Kasumi-1 (cell line): ENCODE measurements at regions not wholly inside any gene's neighbourhood (a gene's known extent, or its start where the extent isn't known, plus 50 kb on each side); places are given as distances from the start of the nearest gene placed in this dataset.

Experiments used
- DNase-seq, 2 experiments: peaks; one replicate each; lab custom pipeline; 2025; lab: John Stamatoyannopoulos, UW

DNA sequence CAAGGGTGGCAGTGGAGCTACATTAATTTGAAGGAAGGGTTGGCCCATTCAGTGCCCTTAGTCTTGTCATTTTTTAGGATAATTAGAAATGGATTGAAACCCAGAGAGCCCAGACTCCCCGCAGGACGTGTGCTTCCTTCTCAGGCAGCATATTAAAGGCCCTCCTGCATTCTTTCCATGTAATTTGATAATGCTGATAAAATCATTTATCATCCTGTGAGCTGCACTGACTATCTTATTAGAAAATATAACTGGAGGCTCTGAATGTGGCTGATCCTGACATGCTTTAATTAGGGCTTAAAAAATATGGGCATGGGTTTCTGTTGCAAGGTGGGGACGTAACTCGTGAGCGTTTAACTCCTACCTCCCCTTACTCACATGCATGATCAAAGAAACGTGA lies 148.1 kb downstream of the ACKR3 start:
- DNase-seq = no peak

DNA sequence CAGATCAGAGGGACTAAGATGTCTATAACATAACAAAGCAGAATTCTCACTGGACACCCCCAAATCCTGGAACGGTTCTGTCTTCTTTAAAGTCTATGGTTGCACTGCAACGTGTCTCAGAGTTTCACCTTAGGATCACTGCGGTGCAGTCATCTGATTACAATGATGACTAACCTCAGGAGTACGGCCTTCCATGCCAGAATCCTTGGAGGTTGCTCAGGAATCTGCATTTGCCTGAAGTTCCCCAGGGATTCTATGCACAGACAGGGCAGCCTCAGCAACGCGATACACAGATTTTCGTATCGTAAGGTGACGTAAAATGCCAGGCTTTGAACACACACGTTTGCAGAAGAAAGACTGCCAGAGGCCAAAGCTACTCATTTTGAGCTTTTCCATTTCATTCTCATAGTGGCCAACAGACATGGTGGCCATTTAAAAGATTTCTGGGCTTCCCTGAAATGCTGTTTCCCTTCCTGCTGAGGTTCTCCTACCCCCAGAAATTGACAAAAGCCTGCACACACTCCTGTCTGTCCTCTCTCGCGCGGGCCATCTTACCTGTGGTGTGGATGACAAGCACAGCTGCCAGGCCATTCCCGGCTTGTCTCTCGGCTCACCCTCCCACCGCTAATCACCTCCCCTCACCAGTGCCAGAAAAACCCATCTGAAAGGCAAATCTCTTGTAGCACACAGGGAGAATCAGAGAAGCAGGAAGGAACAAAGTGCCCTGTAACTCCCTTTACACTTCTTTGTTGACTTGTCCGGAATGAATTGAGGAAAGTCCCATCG lies 148.8 kb downstream of the ACKR3 start:
- DNase-seq = no peak

DNA sequence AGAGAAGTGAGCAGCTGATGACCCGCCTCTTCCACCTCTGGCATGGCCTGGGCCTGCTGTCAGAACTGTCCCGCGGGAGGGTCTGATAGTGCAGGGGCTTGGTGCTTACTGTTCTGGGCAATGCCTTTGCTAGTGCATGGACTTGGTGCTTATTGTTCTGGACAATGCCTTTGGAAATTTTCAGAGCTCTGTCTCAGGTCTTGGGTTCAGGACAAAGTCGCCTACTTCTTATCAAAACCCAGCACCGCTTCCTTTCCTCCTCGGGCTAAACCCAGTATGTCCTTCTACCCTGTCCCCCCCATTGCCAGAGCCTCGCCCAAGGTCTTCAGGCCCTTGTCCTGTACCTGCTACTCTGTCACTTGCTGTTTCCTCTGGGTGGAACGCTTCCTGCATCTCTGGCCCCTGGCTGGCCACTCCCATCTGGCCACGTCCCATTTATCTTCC lies 149.6 kb downstream of the ACKR3 start:
- DNase-seq = no peak

DNA sequence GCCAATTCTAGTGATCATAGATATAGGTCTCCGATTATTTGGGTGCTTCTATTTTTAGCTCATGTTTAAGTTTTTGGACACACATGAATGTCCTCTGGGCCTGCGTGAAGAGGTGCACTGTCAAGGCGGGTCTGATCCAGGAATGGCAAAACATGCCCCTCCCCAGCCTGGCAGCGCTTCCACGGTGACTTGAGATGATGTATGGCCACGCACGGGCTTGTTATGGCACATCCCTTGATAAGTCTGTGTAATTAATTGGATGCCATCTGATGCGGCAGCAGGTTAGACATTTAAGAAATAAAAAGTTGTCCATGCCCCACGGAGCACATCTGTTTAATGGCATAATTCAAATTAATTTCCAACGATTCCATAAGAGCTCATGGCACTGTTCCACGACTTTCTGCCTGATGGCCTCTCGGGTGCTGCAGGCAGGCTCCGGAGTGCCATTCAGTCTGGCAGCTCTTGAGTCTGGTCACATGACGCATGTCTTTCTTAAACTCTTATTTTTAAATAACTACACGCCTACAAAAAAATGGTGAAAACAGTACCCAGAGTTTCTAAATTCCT lies 151.4 kb downstream of the ACKR3 start:
- DNase-seq = no peak

DNA sequence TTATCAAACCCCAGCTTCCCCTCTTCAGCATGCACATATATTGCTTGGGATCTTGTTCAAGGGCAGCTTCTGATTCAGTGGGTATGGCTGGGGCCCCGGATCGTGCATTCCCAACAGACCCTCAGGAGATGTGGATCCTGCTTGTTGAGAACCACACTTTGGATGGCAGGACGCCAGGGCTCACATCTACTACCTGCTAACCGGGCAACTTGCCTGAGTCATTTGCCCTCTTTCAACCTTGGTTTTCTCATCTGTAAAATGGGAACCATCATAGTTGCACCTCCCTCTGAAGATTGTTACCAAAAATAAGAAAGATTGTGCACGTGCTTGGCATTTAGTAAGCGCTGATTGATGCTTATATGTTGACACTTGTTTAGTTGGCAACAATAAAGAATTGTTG lies 154.6 kb downstream of the ACKR3 start:
- no peak for DNase-seq

DNA sequence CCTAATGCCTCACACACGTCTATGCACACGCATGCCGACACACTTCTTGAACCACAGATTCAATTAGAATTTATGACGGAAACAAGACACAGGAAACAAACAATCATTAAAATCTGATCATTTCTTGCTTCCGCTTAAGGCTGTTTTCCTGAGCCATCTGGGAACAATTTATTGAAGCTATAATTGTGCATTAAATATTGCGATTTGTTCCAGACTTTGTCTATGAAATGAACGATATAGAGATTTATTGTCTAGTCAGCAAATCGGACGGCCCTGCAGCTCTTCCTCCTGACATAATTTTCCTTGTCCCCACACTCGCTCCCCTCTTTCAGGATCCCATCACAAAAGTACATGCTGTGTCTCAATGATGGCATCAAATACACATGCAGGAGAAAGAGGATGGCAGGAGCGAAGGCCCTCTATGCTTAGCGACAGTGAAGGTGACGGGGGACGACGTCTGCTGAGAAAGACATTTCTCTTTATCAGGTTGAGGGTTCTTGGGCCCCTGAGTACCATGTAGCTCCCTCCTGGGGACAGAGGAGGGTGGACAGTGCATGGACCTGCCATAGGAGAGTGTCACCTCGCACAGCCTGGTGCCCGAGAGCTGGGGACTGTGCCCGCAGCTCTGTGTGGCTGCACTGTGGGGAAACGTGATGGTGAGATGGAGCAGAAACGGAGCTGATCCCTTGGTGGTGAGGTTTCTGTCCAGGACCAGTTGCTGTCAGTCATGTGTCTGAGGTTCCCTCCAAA lies 157.3 kb downstream of the ACKR3 start:
- no peak for DNase-seq

DNA sequence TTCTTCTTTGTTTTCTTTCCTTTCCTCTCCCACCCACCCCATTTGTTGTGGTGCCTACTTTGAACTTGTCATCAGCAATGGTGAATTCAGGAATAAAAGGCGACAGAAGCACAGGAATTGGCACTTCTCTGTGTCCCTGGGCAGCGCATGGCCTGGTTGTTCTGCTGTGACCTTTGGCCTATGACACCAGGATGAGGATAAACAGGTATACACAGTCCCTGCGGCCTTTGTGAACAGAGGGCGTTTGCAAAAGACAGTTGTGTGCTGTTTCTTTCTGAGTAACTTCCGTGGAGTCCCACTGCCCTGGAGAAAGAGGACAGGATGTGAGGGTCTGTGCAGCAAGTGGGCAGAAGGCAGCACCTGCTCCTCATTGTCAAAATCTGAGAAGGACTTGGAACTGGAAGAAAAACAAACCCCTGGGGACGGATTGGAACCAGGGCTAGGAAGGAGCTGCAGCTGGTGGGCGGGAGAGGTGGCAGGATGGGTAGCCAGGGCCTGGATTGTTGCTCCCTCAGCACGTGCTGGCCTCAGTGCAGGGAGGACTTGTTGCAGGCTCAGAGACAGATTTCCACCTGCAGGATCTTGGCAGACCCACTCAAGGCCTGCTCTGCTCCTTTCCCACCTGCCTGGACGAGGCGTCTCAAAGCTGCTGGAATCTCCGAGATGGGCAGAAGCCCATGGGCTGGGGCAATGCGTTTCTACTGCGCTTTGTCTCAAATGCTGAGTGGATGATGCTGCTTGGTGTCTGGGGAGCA lies 159.5 kb downstream of the ACKR3 start:
- DNase-seq = no peak

DNA sequence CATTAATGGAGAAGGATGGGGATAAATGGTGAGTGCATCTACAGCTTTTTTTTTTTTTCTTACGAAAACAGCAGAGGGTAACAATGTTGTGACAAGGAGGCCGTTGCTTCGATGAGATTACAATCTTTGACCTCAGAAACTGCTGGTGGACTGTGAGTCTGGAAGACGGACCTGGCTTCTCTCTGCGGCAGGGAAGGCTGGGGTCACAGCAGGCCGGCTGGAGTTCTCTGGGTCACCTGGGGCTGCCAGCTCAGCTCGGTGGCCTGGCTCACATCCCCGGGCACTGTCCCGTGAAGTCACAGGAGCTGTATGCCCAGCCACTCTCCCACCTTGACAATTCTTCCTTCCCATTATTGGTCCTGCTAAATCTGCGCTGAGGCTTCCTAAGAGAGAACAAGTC lies 160.8 kb downstream of the ACKR3 start:
- DNase-seq = no peak

DNA sequence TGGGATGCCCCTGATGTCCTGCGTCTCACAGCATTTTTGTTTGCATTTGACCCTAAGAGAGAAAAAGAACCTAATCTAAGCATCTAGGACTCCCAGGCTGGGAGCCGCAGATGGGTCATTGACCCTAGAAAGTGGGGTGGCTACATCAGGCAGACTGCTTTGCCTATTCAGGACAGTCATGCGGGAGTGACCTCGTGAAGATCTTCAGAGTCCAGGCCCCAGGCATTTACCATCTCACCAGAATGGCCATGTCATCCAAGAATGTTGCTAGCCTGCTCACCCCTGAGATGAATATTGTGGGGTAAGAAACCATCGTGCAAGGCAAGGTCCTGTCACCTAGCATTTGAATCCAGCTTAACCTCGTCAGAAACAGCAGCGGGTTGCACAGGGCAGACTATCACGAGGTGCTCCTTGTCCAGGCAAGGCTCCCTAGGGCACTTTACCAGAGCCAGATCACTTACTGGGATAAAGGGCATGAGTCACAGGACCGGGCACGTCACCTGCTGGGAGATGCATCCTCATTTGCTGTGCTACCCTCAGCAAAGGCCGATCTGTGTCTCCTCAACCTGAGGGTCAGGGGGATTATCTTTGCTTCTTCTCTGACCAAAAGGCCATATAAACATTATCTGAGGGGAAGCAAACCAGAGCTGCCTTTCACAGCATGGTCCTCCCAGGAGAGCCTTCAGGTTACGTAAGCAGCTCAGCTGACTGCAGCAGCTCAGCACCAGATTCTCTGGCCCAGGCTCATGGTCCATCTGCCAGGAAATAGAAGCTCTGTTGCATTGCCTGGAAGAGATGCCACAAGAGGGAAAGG lies 162.3 kb downstream of the ACKR3 start:
- no peak for DNase-seq

DNA sequence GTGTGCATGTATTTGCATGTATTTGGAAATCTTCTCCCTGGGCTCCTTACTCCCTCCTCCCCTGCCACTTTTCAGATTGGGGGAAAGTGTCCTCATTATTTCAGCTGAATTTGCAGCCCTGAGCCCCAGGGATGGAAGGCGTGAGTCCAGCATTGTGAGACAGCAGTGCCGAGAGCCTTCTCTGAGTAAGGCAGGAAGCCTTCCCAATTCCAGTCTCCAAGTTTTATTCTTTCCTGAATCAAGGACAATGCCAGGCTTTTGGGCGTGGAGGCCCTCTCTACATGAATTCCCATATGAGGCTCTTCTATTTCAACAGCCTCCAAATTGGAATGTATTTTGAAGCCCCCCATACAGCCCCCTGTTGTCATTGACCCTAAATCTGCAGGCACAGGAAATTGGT lies 163.5 kb downstream of the ACKR3 start:
- no peak for DNase-seq

DNA sequence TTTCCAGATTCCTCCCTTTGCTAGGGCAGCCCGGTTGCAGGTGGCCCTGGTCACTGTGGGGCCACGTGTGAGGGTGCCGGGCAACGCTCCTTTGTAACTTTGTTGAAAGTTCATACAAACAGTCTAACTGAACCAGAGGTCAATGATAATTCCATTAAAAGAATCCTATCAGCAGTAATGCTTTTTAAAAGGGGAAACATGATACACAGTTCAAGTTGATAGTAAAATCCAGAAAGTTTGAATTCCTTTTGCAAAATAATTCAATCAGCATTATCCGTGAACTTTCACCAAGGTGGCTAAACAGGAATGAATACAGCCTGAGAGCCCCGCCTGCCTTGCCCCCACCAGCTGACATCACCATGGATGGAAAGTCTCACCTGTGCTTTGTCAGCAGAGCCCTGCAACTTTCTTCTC lies 166.2 kb downstream of the ACKR3 start:
- no peak for DNase-seq

DNA sequence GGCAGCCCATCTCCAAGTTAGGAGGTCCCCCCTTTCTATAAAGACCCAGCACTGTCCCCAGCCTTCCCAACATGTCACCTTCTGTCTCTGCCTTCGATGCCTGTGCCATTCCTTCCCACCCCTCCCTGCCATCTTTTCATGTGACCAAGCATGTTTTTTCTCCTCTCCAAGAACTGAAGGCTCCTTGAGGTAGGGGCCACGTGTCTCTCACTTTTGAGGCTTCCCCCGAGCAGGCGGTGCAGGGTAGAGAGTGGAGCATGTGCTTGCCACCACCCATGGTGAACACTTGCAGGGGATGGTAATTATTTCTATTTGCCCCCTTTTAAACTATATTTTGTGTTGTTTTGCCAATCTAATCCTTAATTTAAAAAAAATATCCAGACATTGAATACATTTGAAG lies 168.4 kb downstream of the ACKR3 start:
- DNase-seq = no peak

DNA sequence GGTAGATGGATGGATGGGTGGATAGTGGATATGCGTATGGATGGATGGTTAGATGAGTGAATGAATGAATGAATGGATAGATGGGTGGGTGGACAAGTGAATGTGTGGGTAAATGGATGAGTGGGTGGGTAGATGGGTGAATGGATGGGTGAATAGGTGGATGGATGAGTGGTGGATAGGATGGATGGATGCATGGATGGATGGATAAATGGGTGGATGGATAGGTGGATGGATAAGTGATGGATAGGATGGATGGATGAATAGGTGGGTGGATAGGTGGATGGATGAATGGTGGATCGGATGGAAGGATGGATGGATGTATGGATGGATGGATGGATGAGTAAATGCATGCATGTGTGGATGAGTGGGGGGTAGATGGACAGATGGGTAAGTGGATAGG lies 169.3 kb downstream of the ACKR3 start:
- DNase-seq = no peak

DNA sequence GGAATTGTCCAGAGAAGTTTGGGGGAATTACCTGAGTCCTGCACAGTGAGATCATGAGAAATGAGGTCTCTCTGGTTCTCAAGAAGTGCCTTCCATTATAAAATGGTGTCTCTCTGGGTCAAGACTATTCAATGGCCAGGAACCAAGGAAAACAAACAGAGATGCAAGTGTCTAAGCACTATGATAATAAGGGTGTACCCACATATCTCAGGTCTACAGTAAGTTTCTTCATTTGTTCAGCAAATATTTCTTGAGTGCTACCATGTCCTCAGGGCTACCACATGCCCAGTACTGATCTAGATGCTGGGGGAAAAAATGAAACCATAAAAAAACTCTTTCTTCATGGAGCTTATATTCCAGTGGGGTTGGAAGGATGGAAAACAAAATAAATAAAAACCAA lies 170.0 kb downstream of the ACKR3 start:
- DNase-seq = no peak

DNA sequence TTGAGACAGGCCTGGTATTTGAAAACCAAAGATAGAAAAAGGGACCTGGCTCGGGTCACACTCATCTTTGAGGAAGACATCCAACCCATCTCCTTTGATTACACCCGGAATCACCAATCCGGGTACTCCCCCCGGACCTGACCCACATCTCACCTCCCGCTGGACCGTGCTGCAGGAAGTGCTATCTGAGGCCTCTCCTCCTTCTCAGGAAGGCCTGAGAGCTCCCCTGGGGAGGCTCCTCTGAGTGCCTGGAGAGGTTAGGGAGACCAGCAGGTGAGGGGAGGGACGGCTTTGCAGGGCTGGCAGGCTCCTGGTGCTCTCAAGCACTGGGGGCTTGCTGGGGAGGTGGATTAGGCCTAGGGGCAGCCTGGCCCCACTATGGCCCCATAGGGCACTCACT lies 170.9 kb downstream of the ACKR3 start:
- no peak for DNase-seq

DNA sequence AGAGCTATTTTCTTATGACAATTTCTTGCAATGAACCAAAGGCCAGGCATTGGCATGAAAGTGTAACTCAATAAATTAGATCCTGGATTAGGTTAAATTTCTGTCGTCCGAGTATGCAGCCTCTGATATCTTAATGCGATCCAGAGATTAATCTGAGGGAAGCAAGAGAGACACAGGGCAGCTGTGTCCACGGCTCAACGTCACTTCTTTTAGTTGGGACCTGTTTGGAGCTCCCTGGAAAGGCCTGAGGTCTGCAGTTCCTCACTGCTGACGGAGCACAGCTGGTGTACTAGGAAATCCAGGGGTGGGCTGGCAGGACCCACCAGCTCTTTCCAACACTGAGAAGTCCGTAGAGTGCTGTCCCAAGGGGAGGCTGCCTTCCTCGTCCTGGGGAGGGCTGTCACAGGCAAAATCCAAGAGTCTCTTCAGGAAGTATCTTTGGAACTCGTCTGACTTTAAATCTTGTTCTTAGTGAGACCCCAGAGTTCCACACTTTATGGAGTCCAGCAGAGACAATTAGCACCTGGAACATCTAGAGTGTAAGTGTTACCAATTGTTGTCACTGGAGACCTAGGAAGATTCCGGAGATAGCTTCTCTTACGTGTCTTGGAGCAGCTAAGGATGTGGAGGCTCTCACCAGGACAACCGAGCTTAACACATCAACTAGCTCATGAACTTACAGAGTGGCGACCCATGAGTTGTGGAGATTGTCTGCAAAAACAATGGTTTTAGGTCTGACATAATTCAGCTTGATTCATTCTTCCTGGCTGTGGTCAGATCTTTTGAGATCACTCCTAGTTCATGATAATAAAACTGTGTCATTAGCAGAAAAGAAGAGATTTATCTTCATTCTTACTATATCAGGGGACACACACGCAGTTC lies 173.7 kb downstream of the ACKR3 start:
- DNase-seq = no peak

DNA sequence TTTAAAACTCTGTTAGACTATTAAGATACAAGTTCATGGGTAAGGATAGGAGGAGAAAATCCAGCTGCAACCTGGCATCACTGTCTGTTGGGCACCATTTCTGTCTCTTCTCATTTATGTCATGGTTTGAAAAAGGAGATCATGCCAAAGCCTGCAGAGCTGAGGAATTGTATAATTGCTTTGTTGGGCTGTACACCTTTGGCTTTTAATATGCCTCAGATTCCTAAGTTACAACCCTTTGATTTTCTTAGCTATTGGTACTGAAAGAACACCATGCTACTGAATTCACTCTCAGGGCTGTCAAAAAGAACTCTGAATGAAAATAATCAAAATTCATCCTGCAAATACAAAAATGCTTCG lies 174.3 kb downstream of the ACKR3 start:
- no peak for DNase-seq

DNA sequence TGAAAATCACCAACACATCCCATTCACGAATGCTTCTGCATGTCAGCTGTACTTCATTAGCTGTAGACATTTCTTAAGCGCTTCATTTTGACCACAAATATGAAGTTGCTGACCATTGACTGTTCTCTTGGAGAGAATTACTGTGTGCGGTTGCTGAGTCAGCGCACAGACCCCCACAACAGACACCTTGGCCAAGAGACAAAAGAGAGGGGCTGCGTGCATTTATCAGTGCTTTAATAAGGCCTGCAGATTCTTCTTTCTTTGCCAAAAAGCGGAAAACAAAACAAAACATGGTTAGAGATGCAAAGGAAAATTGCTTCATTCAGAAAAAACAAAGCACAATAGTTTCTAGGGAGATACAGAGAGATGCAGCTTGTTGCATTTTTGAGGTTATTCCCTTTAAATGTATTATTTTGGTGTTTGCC lies 174.7 kb downstream of the ACKR3 start:
- DNase-seq = no peak

DNA sequence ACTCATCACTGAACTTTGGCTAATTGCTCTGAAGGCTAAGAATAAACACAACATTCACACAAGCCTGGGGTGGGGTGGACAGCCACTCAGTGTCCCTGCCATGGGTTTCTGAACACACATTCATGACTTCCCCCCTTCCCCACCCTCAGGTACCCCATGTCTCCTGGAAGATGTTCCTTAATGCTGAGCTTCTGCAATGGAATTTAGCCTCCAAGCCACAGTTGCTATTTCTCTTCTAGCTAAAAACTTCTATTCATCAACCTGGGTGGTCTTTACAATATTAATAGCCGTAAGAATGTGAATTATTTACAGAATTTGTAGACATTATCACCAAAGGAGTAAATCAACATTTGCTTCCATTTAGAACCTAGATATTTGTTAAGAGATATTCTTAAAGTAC lies 175.1 kb downstream of the ACKR3 start:
- no peak for DNase-seq

DNA sequence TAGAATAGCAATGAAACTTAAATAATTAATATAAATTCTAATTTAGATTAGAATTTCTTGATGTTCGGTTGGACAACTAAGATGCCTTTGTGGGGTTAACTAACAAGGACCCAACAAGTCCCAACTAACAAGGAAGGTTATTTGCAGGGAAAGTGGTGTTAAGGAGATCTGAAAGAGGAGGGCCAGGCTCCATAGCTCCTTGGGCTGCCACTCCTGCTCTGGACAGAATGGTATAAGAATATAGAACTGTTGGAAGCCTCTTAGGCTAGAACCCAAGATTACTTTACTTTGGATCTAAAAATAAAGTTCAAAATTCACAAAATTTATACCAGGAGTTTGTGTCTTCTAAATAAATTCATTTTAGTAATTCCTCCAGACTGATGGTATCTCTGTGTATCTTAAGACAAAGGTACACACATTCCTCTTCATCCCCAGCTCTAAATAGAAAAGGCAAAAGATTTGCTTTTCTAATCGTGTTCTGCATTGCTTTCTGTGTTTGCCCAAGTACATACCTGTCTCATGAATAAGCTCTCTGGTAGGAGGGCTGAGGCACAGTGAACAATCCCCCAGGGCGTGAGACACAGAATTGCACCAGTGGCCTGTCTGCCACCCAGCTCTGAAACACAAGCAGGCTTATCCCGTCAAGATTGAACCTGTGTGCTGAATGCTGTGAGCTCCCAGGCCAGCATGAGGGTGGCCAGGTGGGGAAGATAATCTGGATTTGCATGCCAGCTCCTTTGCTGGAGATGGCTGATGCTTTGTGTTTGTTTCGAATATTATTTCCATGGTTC lies 176.0 kb downstream of the ACKR3 start:
- no peak for DNase-seq
